ENCODE measurements at regions not wholly inside any gene's neighbourhood (a gene's known extent, or its start where the extent isn't known, plus 50 kb on each side); places are given as distances from the start of the nearest gene placed in this dataset.
A peak's percentile ranks its signal among the peaks of the same experiment; 100 is the strongest.
"Not testable (repeated sequence)": the region's sequence is repeated elsewhere in the genome, so short reads cannot be mapped to it uniquely, and the experiment has no call there.

GRCh38 chr20:40893610-40894236, 134.9 kb upstream of the TOP1 start:
- DNase-seq = no peak

GRCh38 chr20:40894237-40894630, 134.4 kb upstream of the TOP1 start:
- no peak for DNase-seq

DNA sequence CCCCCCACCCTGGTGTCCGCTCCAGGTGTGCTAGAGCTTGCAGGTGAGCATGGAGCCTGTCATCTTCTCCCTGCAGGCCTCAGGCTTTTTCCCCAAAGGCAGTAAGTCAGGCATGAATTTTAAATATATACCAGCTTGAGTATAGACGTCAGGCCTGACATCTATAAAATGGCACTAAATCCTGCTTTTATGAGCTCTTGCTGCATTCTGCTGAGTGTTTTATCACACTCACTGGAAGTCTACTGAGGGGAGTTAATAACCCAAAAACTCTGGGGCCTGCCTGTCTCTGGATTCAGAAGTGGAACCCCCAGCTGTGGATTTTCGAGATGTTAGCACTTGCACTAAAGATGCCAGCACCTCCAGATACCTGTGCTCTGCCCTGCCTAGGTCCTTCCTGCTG, 133.4 kb upstream of the TOP1 start:
- no peak for DNase-seq

DNA sequence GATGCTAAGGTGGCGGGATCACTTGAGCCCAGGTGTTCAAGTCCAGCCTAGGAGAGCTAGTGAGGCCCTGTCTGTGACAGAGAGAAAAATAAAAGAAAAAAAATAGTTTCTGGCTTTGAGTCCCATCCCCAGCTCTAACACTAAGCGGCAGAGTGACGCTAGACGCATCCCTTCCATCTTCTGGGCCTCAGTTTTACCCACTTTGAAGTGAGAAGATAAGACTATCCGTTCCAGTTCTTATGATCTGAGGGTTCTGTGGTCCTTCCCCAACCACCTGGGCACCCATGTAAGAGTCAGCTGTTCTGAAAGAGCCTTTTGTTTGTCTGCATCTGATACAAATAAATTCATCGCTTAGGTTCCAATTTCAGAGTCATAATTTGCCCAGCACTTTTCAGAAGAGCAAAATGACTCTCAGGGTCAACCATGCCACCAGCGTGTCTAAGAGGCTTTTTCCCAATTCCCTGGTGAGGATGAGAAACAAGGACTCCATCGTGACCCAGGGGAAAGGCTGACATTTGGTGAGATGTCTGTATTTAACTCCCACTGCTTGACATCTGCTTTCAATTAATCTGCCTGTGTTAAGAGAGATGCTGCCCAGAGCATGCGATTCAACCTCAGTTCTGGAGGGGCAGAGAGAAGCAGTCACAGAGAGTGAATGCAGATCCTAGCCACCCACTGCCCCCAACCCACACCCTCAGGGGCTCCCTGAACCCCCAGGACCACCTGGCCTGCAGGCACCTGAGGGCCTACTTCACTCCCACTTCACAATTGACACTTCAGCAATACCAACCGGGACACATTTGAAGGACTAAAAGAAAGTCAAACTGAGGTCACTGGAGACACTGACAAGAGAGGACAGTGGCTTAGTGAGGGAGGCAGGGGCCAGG, 131.6 kb upstream of the TOP1 start:
- peak; percentile 11 for DNase-seq

GRCh38 chr20:40899344-40899743, 129.3 kb upstream of the TOP1 start:
- DNase-seq = no peak

- DNase-seq = no peak
These were observed 127.9 kb upstream of the TOP1 start for GRCh38 chr20:40900666-40901215.

GRCh38 chr20:40902661-40903060, 126.0 kb upstream of the TOP1 start:
- DNase-seq = no peak

DNA sequence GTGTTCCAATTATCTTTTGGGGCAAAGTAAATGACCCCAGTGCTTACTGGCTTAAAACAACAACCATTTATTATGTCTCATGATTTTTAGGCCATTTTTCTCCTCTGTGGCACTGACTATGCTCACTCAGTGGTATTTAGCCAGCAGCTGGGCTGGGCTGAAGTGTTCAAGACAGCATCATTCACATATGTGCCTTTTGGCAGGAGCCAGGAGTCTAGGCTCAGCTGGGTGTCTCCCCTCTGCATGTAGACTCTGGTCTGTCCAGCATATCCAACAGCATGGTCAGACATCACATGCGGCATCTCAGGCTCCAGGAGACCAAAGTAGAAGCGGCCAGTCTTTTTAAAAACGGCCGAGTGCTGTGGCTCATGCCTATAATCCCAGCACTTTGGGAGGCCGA, 120.3 kb upstream of the TOP1 start:
- DNase-seq = no peak

GRCh38 chr20:40909489-40909888, 119.1 kb upstream of the TOP1 start:
- DNase-seq = not testable (repeated sequence)

GRCh38 chr20:40910436-40910835, 118.2 kb upstream of the TOP1 start:
- not testable (repeated sequence) for DNase-seq

GRCh38 chr20:40911152-40911551, 117.5 kb upstream of the TOP1 start:
- not testable (repeated sequence) for DNase-seq

GRCh38 chr20:40913224-40914185, 115.1 kb upstream of the TOP1 start:
- no peak for DNase-seq

DNA sequence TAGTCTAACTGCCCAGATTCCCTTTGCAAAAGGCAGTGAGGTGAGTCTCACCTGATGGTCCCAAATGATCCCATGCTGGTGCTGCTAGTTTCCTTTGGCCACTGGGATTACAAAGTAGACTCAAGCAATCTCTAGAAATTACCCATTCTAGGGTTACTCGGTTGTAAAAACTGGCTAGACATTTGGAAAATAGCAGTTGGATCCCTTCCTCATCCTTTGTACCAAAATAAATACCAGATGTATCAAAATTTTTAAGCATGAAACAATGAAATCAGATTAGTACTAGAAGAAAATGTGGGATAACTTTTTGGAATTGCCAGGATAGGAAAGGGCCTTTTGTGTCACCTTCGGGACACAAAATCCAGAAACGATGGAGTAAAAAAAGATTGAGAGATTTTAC, 112.9 kb upstream of the TOP1 start:
- DNase-seq = no peak

GRCh38 chr20:40916276-40916675, 112.3 kb upstream of the TOP1 start:
- no peak for DNase-seq

DNA sequence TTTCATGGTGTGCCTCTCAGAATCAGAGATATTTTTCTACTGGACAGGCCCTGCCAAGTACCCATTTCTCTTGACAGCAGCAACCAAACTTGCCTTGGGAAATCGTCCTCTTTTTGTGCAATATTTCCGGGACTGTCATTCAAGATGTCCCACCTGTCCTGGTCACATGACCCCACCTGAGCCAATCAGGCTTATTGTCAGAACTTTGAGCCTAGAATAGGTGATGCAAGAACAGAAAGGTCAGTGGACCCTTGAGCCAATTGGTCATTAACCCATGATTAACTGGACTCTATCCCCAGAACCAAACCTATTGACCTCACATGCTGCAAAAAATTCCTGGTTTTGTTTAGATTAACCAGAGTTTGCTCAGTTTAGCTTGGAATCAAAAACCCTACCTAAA, 108.3 kb upstream of the TOP1 start:
- DNase-seq = no peak

DNA sequence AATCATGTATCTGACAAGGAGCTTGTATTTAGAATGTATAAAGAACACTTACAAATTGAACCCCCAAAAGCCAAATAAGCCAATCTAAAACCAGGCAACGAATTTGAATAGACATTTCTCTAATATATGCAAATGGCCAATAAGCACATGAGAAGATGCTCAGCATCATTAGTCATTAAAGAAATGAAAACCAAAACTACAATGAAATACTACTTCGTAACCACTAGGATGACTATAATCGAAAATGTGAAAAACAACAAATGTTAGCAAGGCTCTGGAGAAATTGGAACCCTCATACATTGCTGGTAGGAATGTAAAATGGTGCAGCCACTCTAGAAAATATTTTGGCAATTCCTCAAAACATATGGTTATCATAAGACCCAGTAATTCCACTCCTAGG, 105.8 kb upstream of the TOP1 start:
- DNase-seq = no peak

GRCh38 chr20:40925829-40926510, 102.7 kb upstream of the TOP1 start:
- DNase-seq = no peak

- DNase-seq = no peak
These were observed 101.7 kb upstream of the TOP1 start for GRCh38 chr20:40926928-40927327.

DNA sequence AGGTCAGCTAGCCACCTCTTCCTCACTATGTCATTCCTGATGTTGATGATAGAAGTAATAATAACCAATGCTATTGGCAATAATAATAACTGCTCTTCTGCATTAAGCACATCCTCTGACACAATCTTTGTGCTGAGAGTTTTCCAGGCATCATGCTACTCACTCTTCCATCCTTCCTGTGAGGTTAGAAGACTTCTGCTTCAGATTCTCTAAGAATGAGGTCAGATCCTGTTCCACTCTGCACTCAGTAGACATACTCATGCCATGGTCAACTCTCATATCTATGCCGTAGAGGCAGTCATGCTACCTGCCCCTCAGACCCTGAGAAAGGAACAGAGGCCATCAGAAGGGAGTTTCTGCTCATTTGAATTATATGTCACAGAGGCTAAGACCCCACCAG, 98.1 kb upstream of the TOP1 start:
- no peak for DNase-seq

- DNase-seq = peak; percentile 40
These were observed 97.1 kb upstream of the TOP1 start for GRCh38 chr20:40931410-40932044.

DNA sequence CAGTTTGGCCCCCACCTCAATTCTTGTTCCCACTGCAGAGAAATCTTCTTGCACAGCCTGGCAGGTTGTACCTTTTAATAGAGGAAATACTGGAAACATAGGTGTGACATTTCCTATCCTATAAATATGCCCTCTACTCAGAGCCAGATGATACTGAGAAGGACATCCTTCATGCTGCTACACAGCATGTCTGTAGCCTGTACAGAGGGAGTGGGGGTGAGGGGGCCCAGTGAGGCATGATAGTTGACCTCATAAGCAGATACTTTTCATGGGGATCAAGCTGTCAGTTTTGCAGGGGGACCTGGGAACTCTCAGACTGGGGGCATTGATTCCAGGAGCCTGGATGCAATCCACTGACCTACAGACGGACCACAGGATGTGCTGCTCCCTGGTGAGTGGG, 96.2 kb upstream of the TOP1 start:
- DNase-seq = no peak
